T-helper 1 cell treated with Interleukin-12 subunit alpha and Interleukin-12 subunit beta and Interleukin-4 antibody, amounts not matched to agents 30 μg/mL and 1 μg/mL, for 36 hours (primary cell): ENCODE measurements at regions not wholly inside any gene's neighbourhood (a gene's known extent, or its start where the extent isn't known, plus 50 kb on each side); places are given as distances from the start of the nearest gene placed in this dataset.

ENCODE experiments used
- H3K27ac Mint-ChIP-seq: one replicate; pipeline ENCODE4 v1.8.0; 2021; ENCODE audit warnings: mild to moderate bottlenecking, mixed read lengths
- H3K27me3 Mint-ChIP-seq: one replicate; pipeline ENCODE4 v1.8.0; 2021; ENCODE audit warnings: low read depth, mixed read lengths
- H3K36me3 Mint-ChIP-seq: one replicate; pipeline ENCODE4 v1.8.0; 2021; ENCODE audit warnings: low read depth, mixed read lengths
- H3K4me1 Mint-ChIP-seq: one replicate; pipeline ENCODE4 v1.8.0; 2021; ENCODE audit warnings: low read depth, mixed read lengths
- H3K4me3 Mint-ChIP-seq: one replicate; pipeline ENCODE4 v1.8.0; 2021; ENCODE audit warnings: mild to moderate bottlenecking, moderate library complexity, mixed read lengths
- H3K9me3 Mint-ChIP-seq: one replicate; pipeline ENCODE4 v1.8.0; 2021; ENCODE audit warnings: mixed read lengths

DNA sequence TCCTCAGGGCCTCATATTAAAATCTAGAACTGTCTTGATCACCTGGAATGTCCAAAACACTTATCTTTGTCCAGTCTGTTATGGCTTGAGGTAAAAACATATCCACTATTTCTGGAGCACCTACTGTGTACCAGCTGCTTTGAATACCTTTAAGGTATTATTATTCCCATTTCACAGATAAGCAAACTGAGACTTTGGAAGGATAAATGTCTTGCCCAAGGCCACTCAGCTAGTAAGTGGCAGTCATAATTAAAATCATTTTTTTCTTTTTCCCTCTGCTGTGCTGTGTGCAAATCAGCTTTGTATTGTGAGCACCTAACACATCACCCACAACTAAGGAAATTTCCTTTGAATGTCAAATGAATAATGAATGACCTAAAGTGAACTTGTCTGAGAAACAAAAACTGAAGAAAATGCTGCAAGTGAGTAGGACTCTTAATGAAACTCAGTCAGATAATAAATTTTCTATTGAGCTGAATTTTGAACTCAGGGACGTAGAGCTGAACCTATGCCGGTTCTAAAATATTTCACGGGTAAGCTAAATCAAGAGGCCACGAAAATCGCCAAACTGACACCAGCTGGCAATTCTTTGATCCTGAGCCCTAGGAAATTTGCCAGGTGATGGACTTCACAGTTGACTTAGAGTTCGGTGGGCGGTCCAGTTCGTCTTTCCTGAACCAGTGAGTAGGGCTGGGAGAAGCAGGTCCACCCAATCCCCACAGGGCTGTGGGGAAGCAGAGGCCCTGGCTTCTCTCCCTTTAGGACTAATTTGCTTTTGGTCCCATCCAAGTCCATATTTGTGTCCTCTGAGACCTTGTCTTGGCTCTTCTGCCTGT lies 159.7 kb upstream of the PWP1 start:
- no peaks in the 10 kb centered on the region for H3K9me3 Mint-ChIP-seq
- no peak overlapping the region for H3K4me3 Mint-ChIP-seq
- H3K36me3 Mint-ChIP-seq, result peaks cover 11% of the 10 kb centered on the region
- no peak overlapping the region for H3K27ac Mint-ChIP-seq
- H3K27me3 Mint-ChIP-seq, result no peaks in the 10 kb centered on the region
- no peaks in the 10 kb centered on the region for H3K4me1 Mint-ChIP-seq

DNA sequence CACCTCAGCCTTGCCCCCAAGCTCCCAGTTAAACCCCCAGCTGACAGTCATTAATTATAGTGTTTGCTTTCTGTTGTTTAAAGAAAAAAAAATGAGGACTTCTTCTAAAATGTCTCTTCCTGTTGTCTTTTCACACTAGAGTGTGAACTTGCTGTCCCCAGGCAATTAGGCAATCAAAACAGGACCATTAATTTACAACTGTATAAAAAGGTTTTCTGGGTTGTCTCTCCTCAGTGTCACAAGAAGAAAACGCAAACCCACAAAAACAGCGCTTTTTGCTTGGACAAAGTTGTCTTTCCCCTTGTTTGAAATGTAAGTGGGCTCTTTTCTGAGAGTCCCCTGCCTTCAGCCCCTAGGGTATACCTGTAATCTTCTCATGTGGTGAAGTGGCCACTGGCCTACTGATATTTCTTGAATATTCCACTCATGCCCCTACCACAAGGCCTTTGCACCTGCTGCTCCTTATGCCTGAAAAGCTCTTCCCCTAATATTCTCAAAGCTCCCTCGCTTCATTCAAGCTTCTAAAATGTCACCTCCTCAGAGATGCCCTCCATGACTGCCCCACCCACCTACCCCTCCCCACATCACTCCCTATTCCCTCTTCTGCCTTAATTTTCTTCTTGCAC lies 158.9 kb upstream of the PWP1 start:
- Mint-ChIP-seq H3K4me3 (no peak overlapping the region), H3K27ac (no peak overlapping the region), H3K36me3 (peaks cover 5% of the 10 kb centered on the region), H3K27me3 (no peaks in the 10 kb centered on the region), H3K9me3 (no peaks in the 10 kb centered on the region), H3K4me1 (no peaks in the 10 kb centered on the region)

DNA sequence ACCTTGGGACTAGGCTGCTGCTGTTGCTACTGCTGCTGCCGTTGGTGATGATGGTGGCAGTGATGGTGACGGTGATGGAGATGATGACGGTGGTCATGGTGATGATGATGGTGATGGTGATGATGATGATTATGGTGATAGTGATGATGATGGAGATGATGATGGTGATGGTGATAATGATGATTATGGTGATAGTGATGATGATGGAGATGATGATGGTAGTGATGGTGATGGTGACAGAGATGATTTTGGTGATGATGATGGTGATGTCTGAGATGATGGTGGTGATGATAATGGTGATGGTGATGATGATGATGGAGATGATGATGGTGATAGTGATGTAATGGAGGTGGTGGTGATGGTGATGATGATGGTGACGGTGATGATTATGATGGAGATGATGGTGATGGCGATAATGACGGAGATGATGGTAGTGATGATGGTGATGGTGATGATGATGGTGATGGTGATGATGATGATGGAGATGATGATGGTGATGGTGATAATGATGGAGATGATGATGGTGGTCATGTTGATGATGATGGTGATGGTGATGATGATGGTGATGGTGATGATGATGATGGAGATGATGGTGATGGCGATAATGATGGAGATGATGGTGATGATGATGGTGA lies 156.8 kb upstream of the PWP1 start:
- no peaks in the 10 kb centered on the region for H3K9me3 Mint-ChIP-seq

DNA sequence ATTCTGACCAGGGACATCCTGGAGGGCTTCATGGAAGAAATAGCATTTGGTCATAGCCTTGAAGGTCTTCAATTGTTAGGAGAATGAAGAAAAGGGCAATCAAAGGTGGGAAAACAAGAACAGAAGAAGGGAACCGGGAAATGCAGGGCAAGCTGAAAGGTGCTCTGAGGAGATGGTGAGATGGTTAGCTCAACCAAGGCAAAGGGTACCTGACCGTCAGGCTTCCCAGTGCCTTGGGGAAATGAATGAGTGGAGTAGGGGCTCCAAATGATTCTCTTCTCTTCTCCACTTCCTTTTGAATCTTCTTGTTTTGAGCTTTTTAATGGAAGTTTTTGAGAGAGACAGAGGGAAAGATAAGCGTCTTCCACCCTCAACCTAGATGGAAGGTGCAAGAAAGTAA lies 155.6 kb upstream of the PWP1 start:
- H3K36me3 Mint-ChIP-seq, result no peaks in the 10 kb centered on the region
- H3K9me3 Mint-ChIP-seq, result peaks cover 10% of the 10 kb centered on the region
- no peaks in the 10 kb centered on the region for H3K27me3 Mint-ChIP-seq
- peaks cover 10% of the 10 kb centered on the region for H3K4me1 Mint-ChIP-seq
- H3K27ac Mint-ChIP-seq, result no peak overlapping the region
- no peak overlapping the region for H3K4me3 Mint-ChIP-seq

More for the DNA sequence above, 156.8 kb upstream of the PWP1 start:
- H3K4me3 Mint-ChIP-seq, result no peak overlapping the region
- peaks cover 7% of the 10 kb centered on the region for H3K4me1 Mint-ChIP-seq
- no peak overlapping the region for H3K27ac Mint-ChIP-seq
- no peaks in the 10 kb centered on the region for H3K36me3 Mint-ChIP-seq
- H3K27me3 Mint-ChIP-seq, result no peaks in the 10 kb centered on the region

DNA sequence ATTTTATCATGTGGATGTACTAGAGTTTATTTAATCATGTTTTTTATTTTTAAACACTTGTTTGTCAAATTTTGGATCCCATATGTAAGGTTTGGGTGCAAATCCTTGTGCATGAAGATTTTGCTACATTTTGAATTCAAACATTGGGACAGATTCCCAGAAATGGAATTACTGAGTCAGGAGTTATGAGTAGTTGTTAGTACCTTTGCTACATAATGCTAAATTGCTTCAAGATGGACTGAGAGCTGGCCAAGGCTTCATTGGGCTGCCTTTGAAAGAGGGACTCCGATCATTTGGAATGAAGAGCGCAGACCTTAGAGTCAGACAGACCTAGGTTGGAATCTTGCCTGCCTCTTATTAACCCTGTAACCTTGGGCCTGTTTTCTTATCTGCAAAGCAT lies 154.9 kb upstream of the PWP1 start:
- Mint-ChIP-seq H3K4me1 (peaks cover 11% of the 10 kb centered on the region), H3K4me3 (no peak overlapping the region), H3K27me3 (no peaks in the 10 kb centered on the region), H3K9me3 (peaks cover 10% of the 10 kb centered on the region), H3K36me3 (no peaks in the 10 kb centered on the region), H3K27ac (no peak overlapping the region)

DNA sequence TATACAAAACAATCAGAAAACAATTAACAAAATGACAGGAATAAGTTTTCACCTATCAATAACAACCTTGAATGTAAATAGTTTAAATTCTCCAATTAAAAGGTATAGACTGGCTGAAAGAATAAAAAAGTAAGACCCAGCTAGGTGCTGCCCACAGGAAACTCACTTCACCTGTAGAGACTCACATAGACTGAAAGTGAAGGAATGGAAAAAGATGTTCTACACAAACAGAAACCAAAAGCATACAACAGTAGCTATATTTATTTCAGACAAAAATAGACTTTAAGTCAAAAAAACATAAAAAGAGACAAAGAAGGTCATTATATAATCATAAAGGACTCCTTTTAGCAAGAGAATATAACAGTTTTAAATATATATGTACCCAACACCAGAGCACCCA lies 152.4 kb upstream of the PWP1 start:
- H3K27ac Mint-ChIP-seq, result no peak overlapping the region
- no peak overlapping the region for H3K4me3 Mint-ChIP-seq
- no peaks in the 10 kb centered on the region for H3K36me3 Mint-ChIP-seq
- H3K9me3 Mint-ChIP-seq, result peaks cover 10% of the 10 kb centered on the region
- H3K4me1 Mint-ChIP-seq, result peaks cover 11% of the 10 kb centered on the region
- no peaks in the 10 kb centered on the region for H3K27me3 Mint-ChIP-seq

DNA sequence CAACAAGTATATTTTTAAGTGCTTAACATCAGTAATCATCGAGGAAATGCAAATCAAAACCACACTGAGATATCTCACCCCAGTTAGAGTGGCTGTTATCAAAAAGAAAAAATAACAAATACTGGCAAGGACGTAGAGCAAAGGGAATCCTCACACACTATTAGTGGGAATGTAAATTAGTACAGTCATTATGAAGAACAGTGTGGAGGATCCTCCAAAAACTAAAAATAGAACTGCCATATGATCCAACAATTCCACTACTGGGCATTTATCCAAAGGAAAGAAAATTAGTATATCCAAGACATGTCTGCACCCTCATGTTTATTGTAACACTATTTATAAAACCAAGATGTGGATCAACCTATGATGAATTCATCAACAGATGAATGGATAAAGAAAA lies 149.0 kb upstream of the PWP1 start:
- Mint-ChIP-seq H3K4me3 (no peak overlapping the region), H3K27me3 (no peaks in the 10 kb centered on the region), H3K36me3 (no peaks in the 10 kb centered on the region), H3K4me1 (peaks cover 16% of the 10 kb centered on the region), H3K27ac (no peak overlapping the region), H3K9me3 (peaks cover 10% of the 10 kb centered on the region)

DNA sequence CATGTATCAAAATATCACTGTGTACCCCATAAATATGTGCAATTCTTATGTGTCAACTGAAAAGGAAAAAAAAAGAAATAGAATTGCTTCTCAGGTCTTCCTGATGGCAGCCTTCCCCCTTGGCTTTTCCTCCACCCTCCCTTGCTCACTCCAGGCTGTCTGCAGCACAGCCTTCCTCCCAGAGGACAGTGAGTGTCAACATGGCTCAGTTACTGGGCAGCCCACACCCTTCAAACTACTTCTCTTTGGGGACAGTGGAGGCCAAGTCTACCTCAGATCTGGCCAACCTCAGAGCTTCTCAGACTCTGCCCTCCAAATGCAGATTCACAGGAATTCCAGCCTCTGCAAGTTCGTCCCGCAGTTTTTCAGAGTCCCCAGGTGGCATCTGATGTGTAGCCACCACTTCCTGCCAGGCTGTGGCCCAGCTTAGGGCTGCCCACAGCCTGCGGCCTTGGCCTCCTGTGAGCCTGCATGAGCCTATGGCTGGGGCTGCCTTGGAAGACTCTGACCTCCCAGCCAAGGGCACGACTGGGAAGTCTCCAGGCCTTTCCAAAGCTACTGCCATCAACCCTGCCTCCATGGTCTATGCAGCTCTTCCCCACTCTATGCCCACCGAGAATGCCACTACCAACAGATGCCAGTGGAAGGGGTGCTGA lies 148.0 kb upstream of the PWP1 start:
- Mint-ChIP-seq H3K27me3 (no peaks in the 10 kb centered on the region), H3K9me3 (peaks cover 10% of the 10 kb centered on the region), H3K27ac (no peak overlapping the region), H3K4me3 (no peak overlapping the region), H3K36me3 (no peaks in the 10 kb centered on the region), H3K4me1 (peaks cover 16% of the 10 kb centered on the region)

DNA sequence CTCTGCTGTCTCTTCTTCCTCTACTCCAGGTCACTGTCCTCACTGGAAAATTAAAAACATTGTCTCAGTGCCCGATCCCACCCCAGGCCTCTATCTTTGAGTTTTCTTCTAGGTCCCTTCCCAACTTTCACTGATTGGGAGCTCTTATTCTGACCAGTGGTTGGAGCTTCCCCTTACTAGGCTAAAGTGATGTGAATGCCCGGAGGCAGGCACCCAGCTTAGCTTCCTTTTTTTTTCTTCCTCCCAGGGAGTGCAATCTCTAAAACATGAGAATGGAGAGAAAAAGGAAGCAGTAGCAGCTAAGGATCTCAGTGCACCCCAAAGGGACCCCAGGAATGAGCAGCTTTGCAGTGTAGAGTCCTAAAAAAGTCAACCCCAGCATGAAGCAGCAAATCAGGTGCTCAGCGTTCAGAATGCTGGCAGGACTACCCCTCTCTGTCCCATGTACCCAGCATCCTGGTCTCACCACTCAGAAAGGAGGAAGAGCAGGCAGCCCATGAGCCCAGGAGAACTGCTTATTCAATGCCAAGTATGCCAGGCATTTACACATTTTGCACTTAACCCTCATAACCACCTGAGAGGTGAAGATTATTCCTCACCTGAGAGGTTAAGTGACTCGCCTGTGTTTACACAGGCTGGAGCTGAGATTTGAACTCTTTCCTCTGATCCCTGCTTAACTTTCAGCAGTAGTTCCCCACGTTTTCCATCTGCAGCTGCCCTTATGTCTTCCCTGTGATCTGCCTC lies 146.2 kb upstream of the PWP1 start:
- Mint-ChIP-seq H3K4me1 (peaks cover 9% of the 10 kb centered on the region), H3K27me3 (no peaks in the 10 kb centered on the region), H3K4me3 (no peak overlapping the region), H3K9me3 (peaks cover 6% of the 10 kb centered on the region), H3K27ac (no peak overlapping the region), H3K36me3 (no peaks in the 10 kb centered on the region)

DNA sequence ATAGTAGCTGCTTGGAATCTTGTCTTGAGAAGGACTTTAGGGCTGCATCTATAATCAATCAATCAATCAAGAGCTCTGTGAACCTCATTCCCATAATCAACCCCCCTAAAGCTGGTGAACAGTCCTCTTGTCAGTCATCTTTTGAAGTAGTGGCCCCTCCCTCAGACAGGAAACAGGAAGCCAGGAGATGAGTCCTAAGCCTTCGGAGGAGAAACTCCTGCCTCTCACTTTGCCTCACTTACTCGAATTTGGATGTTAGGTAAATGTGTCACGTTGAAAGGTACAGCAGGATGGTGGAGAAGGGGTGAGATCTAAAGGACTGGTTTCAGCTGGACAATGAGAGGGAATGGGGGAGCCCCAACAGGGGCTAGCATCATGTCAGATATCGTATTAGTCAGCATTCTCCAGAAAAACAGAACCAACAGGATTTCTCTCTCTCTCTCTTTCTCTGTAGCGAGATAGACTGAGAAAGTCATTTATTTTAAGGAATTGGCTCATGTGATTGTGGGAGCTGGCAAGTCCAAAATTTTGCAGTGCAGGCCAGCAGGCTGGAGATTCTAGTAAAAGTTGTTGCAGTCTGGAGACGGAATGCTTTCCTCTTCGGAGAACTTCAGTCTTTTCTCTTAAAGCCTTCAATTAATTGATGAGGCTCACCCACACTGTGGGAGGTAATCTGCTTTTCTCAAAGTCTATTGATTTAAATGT lies 144.4 kb upstream of the PWP1 start:
- peaks cover 8% of the 10 kb centered on the region for H3K4me1 Mint-ChIP-seq
- peaks cover 3% of the 10 kb centered on the region for H3K36me3 Mint-ChIP-seq
- H3K9me3 Mint-ChIP-seq, result no peaks in the 10 kb centered on the region
- no peaks in the 10 kb centered on the region for H3K27me3 Mint-ChIP-seq
- H3K4me3 Mint-ChIP-seq, result no peak overlapping the region
- H3K27ac Mint-ChIP-seq, result peak overlapping the region; percentile 22

DNA sequence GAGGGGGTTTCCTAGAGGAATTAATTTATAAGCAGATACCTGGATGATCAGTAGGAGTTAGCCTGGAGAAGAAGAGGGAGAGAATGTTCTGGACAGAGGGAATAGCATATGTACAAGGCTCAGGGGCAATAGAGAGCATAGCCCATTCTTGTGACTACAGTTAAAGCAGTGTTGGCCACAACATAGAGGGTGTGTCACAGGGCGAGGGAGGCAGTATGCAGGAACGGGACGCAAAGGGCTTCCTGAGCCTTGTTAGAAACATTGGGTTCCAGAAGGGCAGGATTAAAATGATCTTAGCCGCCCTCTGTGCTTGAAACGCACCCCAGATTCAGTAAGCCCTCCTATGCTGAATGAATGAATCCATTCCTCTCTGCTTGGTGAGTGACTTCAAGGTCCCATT lies 142.2 kb upstream of the PWP1 start:
- Mint-ChIP-seq H3K27ac (no peak overlapping the region), H3K36me3 (peaks cover 3% of the 10 kb centered on the region), H3K4me1 (peaks cover 9% of the 10 kb centered on the region), H3K9me3 (no peaks in the 10 kb centered on the region), H3K4me3 (no peak overlapping the region), H3K27me3 (no peaks in the 10 kb centered on the region)

DNA sequence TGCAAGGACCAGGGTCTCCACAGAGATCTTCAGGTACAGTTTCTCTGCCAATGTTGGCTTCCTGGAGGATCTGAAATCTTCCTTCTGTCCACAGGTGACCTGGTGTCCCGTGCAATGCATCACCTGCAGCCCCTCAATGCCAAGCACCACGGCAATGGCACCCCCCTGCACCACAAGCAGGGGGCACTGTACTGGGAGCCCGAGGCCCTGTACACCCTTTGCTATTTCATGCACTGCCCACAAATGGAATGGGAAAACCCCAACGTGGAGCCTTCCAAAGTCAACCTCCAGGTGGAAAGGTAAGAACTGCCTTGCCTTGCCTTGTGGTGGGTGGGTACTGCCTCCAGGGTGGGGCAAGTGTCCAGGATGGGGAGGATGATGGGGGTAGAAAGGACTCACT lies 141.8 kb upstream of the PWP1 start:
- H3K27ac Mint-ChIP-seq, result no peak overlapping the region
- H3K4me3 Mint-ChIP-seq, result no peak overlapping the region
- H3K36me3 Mint-ChIP-seq, result peaks cover 4% of the 10 kb centered on the region
- H3K27me3 Mint-ChIP-seq, result no peaks in the 10 kb centered on the region
- no peaks in the 10 kb centered on the region for H3K9me3 Mint-ChIP-seq
- peaks cover 9% of the 10 kb centered on the region for H3K4me1 Mint-ChIP-seq

DNA sequence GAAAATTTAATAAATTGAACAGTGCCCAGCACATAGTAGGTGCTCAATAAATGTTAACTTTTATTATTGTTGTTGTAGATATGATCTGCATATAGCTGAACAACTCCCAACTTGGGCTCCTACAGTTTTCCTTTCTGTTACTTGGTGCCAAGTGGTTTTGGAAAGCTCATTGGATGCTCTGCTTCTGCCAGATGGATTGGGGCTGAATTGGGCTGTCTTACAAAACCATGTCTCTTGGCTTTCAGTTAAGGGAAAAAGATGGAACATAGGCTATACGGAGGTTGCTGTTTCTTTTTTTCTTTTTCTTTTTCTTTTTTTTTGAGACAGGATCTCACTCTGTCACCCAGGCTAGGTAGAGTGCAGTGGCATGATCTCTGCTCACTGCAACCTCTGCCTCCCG lies 140.7 kb upstream of the PWP1 start:
- no peak overlapping the region for H3K27ac Mint-ChIP-seq

More for the DNA sequence above, 140.7 kb upstream of the PWP1 start:
- H3K4me3 Mint-ChIP-seq, result no peak overlapping the region
- H3K9me3 Mint-ChIP-seq, result no peaks in the 10 kb centered on the region
- H3K27me3 Mint-ChIP-seq, result no peaks in the 10 kb centered on the region
- peaks cover 6% of the 10 kb centered on the region for H3K36me3 Mint-ChIP-seq
- H3K4me1 Mint-ChIP-seq, result peaks cover 8% of the 10 kb centered on the region
